ENCODE measurements at regions not wholly inside any gene's neighbourhood (a gene's known extent, or its start where the extent isn't known, plus 50 kb on each side); places are given as distances from the start of the nearest gene placed in this dataset.

GRCh38 chrX:69365349-69365748, 138.8 kb upstream of the NALF2 start:
- no peak for DNase-seq (ENCODE audit: low read depth in 2 of 2)

GRCh38 chrX:69362856-69363255, 141.3 kb upstream of the NALF2 start:
- no peak for DNase-seq (ENCODE audit: low read depth in 2 of 2)

GRCh38 chrX:69362354-69362753, 141.8 kb upstream of the NALF2 start:
- no peak for DNase-seq (ENCODE audit: low read depth in 2 of 2)

GRCh38 chrX:69361311-69361845, 142.7 kb upstream of the NALF2 start:
- DNase-seq (ENCODE audit: low read depth in 2 of 2): no peak

GRCh38 chrX:69357317-69357716, 146.8 kb upstream of the NALF2 start:
- no peak for DNase-seq (ENCODE audit: low read depth in 2 of 2)

GRCh38 chrX:69324851-69325250, 159.6 kb upstream of the PJA1 start:
- DNase-seq (ENCODE audit: low read depth in 2 of 2): no peak

GRCh38 chrX:69323786-69324720, 158.8 kb upstream of the PJA1 start:
- DNase-seq (ENCODE audit: low read depth in 2 of 2): no peak

- DNase-seq (ENCODE audit: low read depth in 2 of 2): no peak
Observed at GRCh38 chrX:69321789-69322188, 156.5 kb upstream of the PJA1 start.

GRCh38 chrX:69321006-69321655, 155.9 kb upstream of the PJA1 start:
- no peak for DNase-seq (ENCODE audit: low read depth in 2 of 2)

- DNase-seq (ENCODE audit: low read depth in 2 of 2): no peak
Observed at GRCh38 chrX:69320116-69320515, 154.9 kb upstream of the PJA1 start.

GRCh38 chrX:69319376-69319775, 154.1 kb upstream of the PJA1 start:
- no peak for DNase-seq (ENCODE audit: low read depth in 2 of 2)

GRCh38 chrX:69318651-69319340, 153.5 kb upstream of the PJA1 start:
- DNase-seq (ENCODE audit: low read depth in 2 of 2): no peak

GRCh38 chrX:69317721-69318120, 152.5 kb upstream of the PJA1 start:
- DNase-seq (ENCODE audit: low read depth in 2 of 2): no peak

- no peak for DNase-seq (ENCODE audit: low read depth in 2 of 2)
Observed at GRCh38 chrX:69314436-69315348, 149.4 kb upstream of the PJA1 start.

- DNase-seq (ENCODE audit: low read depth in 2 of 2): no peak
Observed at GRCh38 chrX:69313617-69314290, 148.5 kb upstream of the PJA1 start.

- no peak for DNase-seq (ENCODE audit: low read depth in 2 of 2)
Observed at GRCh38 chrX:69311936-69312670, 146.8 kb upstream of the PJA1 start.

- no peak for DNase-seq (ENCODE audit: low read depth in 2 of 2)
Observed at GRCh38 chrX:69309074-69309792, 144.0 kb upstream of the PJA1 start.

- DNase-seq (ENCODE audit: low read depth in 2 of 2): no peak
Observed at GRCh38 chrX:69307756-69308155, 142.5 kb upstream of the PJA1 start.

- DNase-seq (ENCODE audit: low read depth in 2 of 2): no peak
Observed at GRCh38 chrX:69307029-69307428, 141.8 kb upstream of the PJA1 start.
